Posterior cingulate gyrus (tissue), 11 donors: ENCODE measurements at regions not wholly inside any gene's neighbourhood (a gene's known extent, or its start where the extent isn't known, plus 50 kb on each side); places are given as distances from the start of the nearest gene placed in this dataset.

Experiments used
- DNase-seq, 10 donors: peaks; one replicate each; pipeline versions ENCODE4 v3.0.0 to v3.0.0-alpha.2; 2020 to 2021; ENCODE audit warnings: mixed read lengths in 3 of 10
- intact Hi-C: fragments of 100-400 bp; cut with DNase I; formaldehyde crosslinking; loops from one replicate; pipeline ENCODE4 v1.15.1; 2023

DNA sequence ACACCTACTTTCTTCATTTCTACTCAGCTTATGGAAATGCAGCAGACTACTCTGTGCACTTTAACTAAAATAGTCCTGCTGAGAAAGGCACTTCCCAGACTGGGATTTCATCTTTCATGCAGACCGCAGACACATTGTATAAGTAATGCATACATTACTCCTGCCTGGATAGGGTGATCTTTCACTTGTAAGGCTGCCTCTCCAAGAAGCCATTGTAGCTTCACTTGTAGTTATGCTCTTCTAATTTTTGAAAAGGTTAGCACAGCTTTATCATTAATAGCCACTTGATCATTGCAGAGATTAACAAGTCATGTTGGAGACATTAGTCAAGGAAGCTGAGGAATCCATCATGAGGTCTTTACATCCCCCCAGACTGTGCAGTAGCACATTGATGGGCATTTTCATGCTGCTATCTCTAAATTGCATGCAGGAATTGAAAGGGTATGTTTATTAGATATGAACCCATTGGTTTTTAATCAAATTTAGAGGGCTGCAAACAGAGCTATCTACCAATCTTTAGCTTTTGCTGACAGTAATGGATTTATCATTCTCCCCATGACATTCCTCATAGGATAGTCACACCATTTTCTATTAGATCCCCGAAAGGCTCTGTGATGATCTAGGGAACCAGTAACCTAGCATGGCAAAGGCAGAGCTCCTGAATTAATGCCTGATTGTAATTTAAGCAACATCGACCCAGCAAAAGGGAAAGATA is 1074.7 kb upstream of the NXPH2 start:
- intact Hi-C loops, result no loop called here
- DNase-seq, result no peak

DNA sequence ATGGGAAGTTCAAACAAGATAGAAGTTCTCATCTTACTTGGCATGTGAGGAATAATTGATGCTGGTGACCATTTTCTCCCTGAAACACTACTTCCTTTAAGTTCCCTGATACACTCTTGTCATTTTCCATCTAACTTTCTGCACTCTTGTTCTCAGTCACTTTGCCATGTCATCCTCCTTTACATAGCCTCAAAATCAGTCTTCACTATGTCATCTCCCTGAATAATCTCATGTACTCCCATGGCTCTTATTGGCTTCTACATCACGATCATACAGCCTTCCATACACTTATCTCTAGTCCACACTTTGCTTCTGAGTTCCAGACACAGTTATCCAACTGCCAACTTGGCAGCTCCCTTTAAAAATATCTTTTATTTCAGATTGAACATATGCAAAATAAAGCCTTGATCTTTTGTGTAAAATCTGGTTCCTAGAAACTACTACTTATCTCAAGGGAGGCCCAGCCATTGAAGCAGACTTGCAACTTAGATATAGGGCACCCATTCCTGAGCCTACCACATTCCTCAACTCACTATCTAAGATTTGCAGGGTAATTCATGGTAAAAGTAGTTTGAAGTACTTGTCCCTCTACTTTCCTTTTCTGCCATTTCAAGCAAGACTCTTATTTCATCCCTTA is 1070.2 kb upstream of the NXPH2 start:
- DNase-seq, result no peak
- intact Hi-C loops, result no loop called here

DNA sequence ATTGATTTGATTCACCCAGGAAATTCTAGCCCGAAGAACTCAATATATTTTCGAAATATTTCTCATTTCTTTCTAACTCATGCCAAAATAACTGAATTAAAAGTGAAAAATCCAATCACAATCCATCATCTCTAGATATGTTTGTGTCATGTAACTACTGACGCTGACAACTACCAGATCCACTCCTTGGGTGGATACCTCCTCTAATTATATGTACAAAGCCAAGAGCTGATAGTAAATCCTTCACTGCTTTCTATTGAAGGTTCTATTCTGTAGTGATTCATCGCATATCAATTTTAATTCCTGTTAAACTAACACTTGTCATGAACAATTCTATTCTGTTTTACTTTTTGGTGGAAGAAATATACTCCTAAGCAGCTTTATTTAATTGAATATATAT is 1056.6 kb upstream of the NXPH2 start:
- no peak for DNase-seq
- intact Hi-C loops, result no loop called here

DNA sequence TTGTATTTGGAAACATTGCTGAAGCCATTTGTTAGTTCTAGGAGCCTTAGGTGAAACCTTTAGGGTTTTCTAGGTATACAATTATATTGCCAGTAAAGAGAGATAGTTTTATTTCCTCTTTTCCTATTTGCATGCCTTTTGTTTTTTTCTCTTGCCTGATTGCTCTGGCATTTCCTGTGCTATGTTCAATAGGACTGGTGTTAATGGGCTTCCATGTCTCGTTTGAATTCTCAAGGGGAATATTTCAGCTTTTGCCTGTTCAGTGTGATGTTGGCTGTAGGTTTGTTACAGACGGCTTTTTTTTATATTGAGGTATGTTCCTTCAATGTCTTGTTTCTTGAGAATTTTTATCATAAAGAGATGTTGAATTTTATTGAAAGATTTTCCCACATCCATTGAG is 1054.9 kb upstream of the NXPH2 start:
- DNase-seq, result no peak
- intact Hi-C loops, result no loop called here

DNA sequence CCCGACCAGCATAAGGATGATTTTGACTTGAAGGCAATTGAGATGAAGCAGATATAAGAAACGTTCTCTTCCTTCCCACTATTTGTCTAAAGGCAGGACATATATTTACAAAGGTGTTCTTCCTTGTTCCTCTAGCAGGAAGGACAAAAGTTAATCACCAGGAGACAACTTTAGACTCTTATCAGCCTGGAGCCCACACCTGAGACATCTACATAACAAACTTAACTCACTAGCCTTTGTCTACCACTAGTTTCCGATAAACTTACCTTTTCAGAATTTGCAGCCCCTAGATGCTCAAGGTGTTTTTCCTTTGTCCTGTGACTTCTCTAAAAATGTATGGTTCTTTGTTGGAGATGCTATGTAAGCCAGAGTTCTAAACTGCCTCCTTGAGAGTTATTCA is 1047.8 kb upstream of the NXPH2 start:
- intact Hi-C loops, result no loop called here
- no peak for DNase-seq

DNA sequence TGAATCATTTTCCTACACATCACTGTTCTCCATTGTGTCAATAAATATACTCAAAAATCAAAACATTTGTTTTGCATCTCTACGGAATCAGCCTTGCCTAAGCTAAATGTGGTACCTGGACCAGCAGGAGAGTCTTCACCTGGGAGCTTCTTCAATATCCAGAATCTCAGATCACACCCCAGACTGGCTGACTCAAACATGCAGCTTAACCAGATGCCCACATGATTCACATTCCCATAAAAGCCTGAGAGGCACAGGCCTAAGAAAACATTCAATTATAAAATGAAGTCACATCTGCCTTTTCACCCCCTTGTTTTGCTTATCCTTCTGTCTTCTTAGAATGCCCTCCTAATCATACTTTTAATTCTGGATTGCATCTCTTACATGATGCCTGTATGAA is 1045.5 kb upstream of the NXPH2 start:
- intact Hi-C loops, result no loop called here
- DNase-seq, result no peak

DNA sequence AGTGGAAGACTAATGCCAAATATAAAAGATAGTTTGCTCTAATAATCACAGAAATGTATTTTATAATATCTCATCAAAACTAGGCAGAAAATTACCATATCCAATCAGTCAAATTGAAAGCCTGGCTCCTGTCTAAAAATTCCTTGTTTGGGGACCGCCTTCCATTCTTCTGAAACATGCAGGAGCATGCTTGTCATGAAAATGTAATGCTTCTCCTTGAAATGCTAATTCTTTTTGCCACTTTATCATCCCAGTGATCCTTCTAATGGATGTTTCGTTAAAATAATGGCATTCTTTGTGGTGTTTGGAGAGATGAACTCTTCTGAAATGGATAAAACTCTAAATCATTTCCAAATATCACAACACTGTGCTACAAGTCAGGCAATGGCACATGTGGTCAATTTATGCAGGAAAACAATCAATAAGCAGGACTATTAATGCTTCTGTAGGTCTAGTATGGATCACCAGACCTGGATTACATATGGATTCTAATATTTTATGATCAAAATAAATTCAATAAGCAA is 1039.1 kb upstream of the NXPH2 start:
- intact Hi-C loops, result no loop called here
- DNase-seq, result no peak

DNA sequence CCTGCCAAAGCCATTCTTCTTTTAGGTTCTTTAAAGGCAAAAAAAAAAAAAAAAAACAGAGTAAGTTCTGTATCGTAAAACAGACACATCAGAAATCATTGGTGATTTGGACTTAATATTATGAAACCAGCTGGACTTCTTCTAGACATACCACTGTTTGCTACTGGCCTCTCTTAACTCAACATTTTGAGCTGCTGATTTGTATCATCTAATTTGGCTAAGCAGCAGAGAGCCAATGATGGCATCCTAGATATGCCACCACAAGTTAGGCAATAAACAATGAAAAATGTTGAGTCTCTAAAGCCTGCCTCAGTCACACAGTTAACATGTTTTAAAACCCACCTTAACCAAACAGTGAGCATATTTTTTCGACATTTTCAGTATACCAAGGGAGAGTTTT is 1034.3 kb upstream of the NXPH2 start:
- intact Hi-C loops, result no loop called here

DNA sequence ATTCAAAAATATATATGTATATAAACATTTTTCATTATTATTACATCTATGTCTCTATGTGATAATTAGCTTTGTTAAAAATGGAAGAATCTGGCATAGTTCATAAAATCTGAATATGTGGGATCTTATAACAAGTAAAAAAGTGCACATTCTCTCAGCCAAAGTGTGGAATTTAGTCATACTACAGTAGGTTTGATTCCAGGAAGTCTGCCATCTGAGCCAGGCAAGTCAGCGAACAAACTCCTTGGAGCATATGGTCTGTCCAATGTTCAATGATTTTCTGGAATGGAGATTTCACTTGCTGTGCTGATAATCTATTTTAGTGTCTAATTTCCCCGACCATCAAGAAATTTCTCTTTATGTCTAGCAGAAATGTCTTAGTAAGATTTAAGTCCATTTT is 1033.2 kb upstream of the NXPH2 start:
- intact Hi-C loops, result no loop called here
- peak in 2 of 10 donors; percentile 12 to 79 for DNase-seq

More for the DNA sequence above, 1034.3 kb upstream of the NXPH2 start:
- no peak for DNase-seq

DNA sequence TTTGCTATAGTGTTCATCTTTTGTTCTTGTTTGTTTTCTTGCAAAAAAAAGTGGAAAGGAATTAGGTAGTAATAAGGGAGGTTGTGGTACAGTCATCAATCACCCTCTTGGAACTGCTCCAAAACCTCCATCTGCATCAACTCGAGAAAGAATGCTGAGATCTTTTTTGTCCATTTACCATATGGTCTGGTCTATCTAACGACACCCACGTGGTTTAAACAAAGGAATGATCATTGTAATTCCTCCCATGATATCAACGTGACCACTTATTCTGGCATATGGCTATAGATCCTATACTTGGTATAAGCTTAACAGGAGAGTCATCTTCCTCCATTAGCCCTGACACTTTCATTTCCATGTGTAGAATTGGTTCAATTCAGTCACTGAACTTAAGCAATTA is 1025.3 kb upstream of the NXPH2 start:
- intact Hi-C loops, result no loop called here
- DNase-seq, result no peak

DNA sequence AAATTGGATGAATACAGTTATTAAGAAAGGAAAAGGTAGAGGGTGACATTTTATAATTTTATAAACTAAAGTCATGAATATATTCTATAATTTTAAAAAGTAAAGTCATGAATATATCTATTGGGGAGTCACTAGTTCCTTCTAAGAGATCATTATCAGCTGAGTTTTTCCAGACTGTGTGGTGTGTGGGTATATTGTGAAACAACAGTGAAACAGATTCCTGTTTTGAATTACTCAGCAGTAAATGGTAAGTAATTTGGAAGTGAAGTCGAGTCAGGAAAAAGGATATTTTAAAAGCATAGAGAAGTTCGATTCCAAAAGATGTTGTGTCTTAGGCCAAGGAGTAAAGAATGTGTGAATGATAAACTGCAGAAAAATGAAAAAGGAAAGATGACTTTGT is 1018.2 kb upstream of the NXPH2 start:
- intact Hi-C loops, result no loop called here
- no peak for DNase-seq

DNA sequence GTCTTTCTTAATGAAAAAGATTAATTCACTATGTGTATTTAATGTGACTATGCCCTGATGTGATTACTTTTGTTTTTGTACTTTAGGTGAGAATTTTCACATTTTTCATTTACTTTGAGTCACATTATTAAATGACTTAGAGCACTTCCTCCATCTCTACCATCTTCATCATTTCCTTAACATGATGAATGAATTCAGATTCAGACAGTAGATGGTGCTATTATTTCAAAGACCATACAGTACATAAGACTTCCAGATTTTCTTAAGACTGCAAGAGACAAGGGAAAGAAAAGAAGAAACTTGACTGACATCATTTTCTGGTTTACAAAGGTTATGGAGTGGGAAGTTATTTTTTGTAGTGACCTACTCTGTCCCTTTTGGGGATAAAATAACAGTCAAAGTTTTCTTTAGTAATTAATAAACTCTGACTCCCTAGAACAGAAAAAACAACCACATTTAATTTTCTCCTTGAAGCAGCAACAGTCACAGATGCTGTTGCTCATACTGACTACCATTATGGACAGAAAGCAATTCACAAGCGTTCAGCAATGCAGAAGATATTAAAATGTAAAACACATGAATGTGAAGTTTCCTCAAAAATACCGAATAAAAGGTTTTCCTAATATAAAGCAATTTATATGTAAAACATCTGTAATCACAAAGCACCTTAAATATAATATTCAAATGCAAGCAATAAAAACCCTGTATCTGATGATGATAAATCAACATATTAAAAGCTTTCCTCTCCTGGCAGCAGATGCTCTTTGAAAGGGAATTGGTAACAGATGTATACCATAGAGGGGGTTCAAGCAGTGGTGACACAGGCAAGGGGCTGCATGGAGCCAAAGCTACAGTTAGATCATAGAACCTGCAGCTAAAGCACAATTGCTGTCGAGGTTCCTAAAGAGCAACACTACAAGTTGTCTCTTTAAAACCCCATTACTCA is 1010.9 kb upstream of the NXPH2 start:
- intact Hi-C loops, result loop anchor here (5.0 kb wide), 1 partner anchor 1071 kb away; no protein-coding TSS in a partner anchor
- DNase-seq, result no peak

DNA sequence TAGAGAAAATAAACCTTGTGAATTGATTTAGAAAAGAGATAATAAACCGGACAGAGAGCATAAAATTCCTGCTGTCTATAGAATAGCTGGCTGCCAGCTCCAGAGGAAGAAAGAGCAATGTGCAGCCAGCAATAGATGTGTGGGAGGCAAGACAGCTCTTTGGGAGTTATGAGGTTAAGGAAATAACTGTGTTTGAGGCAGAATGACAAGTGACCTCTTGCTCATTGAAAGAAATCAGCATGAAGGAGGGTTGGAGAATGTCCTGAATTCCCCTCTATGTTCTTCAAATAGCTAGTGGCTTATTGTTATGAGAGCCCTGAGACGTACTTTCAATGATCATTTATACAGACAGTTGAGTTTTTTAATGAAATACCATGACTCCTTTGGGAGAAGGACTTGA is 1009.9 kb upstream of the NXPH2 start:
- no peak for DNase-seq
- intact Hi-C loops, result loop anchor here (5.0 kb wide), 1 partner anchor 1072 kb away; no protein-coding TSS in a partner anchor

DNA sequence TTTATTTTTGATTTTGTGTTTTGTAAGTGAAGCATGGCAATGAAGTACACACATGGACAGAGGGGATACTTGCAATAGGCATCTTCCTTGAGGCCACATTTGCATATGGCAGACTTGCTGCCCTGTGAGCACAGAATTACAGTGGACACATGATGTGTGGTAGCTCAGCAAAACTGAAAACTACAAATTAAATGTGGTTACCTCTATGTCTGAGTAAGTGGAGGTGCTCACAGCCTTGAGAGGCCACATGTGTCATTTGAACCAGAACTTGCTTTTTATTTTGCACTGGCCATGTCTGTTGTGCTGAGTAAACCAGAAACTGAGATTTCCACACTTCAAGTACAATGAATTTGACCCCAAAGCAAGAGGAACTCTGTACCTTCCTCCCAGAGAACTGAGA is 998.5 kb upstream of the NXPH2 start:
- intact Hi-C loops, result no loop called here
- DNase-seq, result no peak

DNA sequence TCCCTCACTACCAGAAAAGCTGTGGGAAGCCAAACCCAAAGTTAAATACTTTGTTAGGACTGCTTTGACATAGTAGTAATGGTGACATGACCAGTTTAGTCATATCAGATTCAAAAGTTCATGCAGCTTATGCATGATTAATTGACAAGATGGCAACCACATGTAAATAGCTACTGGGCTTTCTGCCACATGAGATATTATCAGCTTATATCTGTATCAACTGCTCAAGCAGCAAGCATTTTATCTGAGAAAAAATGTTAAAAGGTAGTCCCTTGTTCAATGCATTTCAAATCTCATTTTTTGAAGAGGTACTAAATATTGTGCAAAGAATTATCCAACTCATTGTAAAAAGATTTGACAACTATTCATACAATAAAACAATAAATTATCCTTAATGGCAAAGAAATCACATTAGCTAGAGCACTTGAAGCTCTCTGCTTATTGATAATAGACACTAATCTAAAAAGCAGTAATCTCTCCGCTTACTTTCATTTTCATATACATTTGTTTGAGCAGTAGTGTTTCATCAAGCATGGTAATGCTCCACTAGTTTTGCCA is 993.6 kb upstream of the NXPH2 start:
- intact Hi-C loops, result no loop called here
- DNase-seq, result no peak

DNA sequence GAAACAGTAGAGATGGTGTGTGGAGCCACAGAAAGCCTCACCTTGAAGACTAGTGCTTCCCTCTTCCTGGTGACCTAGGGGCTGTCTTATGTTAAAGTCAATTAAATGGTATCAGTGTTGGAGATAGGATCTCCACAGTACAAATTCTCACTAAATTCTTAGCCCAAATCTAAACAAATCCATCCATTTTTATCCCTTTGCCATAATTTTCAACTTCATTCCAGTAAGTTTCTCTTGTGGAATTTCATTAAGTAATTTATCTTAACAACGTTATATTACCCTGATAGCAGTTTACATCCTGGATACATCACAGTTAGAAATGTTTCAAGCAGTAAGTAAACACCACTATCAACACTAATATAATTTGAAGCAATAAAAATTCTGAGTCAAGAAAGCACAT is 989.4 kb upstream of the NXPH2 start:
- intact Hi-C loops, result no loop called here
- DNase-seq, result no peak

DNA sequence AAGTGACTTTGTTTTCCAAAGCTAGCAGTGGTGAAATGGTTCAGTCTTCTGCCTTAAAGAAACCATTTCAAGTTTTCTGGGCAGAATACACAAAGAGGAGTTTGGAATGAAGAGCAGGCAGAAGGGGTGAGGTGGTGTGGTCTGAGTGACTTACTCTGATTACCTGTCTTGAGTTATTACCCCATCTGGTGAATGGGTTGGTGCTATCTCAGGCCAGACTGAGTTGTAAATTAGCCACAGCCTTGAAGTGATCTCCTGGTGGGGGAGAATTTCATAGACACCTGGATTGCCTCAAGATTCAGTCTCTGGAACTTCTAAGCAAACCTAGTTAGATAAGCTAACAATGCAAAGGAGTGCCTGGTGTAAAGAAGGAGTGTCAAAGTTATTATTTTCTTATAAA is 983.5 kb upstream of the NXPH2 start:
- intact Hi-C loops, result no loop called here
- DNase-seq, result no peak

DNA sequence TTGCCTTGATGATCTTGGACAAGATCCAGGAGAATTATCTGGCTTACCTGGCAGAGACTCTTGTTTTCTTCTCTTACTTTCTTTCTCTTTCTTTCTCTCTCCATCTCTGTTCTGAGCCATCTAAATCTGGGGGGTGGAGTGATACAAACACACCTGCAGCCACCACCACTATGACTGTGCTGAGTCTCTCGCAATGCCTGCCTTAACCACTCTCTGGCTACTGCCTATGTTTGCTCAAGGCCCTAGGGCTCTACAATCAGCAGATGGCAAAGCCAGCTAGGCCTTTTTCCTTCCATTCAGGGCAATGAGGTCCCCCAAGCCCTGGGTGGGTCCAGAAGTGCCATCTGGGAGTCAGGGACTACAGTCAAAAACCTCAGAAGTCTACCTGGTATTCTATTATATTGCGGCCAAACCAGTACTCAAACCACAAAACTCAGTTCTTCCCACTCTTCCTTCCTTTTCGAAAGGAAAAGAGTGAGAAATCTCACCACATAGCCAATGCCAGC is 978.9 kb upstream of the NXPH2 start:
- intact Hi-C loops, result no loop called here
- DNase-seq, result no peak

DNA sequence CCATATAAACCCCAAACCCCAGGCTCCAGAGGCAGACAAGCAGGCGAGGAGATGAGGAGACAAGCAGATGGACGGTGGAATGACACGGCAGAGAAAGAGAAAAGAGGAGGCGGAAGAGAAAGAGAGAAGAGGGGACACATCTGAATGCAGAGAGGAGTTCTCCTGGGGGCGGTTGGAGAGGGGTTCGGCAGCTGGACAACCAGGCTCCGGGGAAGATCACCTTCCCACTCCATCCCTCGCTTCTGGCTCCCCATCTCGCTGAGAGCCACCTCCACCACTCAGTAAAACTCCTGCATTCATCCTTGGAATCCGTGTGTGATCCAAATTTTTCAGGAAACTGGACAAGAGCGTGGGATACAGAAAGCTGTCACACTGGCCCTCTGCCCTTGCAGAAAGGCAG is 966.7 kb upstream of the NXPH2 start:
- DNase-seq, result peak in 6 of 10 donors; percentile 5 to 85 (median 54)
- intact Hi-C loops, result no loop called here

DNA sequence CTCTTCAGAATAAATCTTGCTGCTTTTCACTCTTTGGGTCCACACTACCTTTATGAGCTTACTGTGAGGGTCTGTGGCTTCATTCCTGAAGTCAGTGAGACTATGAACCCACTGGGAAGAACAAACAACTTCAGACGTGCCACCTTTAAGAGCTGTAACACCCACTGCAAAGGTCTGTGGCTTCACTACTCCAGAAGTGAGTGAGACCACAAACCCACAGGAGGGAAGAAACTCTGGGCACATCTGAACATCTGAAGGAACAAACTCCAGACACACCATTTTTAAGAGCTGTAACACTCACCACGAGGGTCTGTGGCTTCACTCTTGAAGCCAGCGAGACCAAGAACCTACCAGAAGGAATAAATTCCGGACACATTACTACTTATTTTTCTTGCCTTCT is 964.1 kb upstream of the NXPH2 start:
- intact Hi-C loops, result no loop called here
- no peak for DNase-seq
